RPMI7951 (cell line): ENCODE measurements at regions not wholly inside any gene's neighbourhood (a gene's known extent, or its start where the extent isn't known, plus 50 kb on each side); places are given as distances from the start of the nearest gene placed in this dataset.
A peak's percentile ranks its signal among the peaks of the same experiment; 100 is the strongest.

Experiments
- DNase-seq: peaks from one replicate; pipeline ENCODE4 v3.0.0-alpha.2; 2012; ENCODE audit warnings: low read depth

- DNase-seq, result no peak
Measured at GRCh38 chr16:56090076-56090475, 101.2 kb upstream of the GNAO1 start.

- no peak for DNase-seq
Measured at GRCh38 chr16:56087626-56088025, 103.7 kb upstream of the GNAO1 start.

DNA sequence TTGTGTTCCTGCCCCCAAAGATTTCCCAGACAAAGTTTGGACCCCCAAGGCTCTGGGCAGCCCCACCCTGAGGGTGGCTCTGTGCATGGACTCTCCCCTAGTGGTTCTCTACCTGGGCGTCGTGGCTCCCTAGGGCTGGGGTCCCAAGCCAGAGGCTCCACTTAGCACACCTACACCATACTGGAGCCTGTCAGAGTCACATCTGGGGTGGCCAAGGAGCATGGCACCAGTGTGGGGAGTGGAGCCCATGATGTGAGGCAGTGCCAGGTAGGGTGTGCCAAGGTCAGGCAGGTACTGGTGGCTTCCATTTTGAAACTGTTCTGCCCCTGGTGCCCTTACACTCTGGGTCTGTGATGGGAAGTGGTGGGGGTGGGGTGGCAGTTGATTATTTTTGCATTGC, 109.9 kb upstream of the GNAO1 start:
- DNase-seq, result no peak

DNA sequence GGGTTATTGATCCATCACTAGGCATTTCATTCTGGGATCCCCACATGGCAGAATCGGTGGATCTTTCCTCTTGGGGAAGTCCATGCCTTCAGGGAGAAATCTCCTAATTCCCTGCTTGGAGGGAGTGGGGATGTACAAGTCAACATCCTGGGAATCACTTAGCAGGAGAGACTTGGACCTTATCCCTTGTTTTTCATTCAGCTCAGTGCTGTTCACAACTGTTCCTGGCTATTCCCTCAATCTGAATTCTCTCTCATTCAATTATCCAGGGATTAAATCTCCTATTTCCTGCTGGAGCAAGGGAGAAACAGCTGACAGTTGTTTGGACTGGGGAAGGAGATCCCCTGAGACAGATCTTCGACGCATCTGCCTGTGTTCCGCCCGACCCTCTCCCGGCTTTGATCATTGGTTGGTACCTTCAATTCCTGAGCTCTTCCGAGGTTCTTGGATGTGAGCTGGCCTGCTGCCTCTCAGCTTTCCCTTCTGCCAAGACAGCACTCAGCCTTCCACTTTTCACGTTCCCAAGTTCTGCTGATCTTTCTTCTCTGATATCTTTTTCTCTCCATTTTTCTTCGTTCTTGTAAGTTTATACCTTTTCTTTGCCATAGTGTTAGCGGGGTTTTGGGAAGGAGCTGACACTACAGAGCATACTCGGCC, 115.4 kb upstream of the GNAO1 start:
- no peak for DNase-seq

DNA sequence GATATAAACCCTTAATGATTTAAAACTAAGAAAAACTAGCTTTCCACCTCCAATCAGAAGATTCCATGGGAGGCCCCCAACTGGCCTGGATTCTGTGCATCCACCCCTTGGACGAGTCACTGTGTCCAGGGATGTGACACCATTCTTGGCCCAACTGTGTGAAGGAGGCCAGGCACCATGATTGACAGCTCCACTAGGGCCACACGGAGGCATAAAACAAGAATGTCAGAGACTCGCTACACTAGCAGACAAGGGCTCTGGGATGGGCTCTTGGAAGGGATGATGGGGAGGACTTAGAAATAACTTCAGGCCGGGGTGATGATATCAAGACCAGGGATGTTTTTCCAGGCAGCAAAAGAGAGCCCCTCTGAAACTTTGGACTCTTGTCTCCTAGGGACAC, 117.8 kb upstream of the GNAO1 start:
- no peak for DNase-seq

- no peak for DNase-seq
Measured at GRCh38 chr16:56072096-56072495, 119.2 kb upstream of the GNAO1 start.

- no peak for DNase-seq
Measured at GRCh38 chr16:56068816-56069215, 122.5 kb upstream of the GNAO1 start.

DNA sequence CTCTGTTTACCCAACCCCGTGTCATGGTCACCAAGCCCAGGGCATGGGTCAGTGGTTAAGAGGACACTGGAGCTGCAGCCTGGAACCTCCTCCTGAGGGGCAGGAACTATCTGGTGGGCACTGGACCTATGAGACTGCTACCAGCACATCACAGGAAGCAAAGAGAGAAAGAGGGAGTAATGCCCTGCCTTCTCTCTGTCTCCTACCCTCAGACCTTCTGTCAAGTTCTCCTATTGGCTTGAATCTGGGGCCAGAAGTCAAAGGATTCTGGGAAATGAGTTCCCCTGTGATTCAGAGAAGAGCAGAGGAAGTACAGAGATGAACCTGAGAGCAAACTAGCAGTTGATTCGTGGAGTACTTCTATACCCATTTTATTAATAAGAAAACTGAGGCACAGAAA, 123.0 kb upstream of the GNAO1 start:
- DNase-seq, result no peak

DNA sequence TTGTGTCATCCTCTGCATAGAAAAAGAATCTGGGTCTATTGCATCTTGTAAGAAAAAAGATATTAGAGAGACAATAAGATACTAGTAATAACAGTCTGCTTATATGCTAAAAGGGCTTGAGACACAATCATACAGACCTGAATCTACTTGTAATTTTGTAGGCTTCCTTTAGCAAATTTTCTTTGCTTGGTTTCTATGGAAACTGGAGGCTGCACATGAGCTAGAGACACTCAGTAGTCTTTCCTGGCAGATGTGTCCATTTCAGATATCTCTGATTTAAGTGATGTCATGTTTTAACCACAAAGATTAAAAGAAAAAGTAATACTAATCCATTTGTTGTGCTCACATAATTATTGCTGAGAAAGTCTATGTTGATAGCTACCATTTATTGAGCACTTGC, 123.9 kb upstream of the GNAO1 start:
- DNase-seq, result no peak

GRCh38 chr16:56066617-56067016, 124.7 kb upstream of the GNAO1 start:
- no peak for DNase-seq

GRCh38 chr16:56063111-56063510, 128.2 kb upstream of the GNAO1 start:
- DNase-seq, result no peak

- DNase-seq, result no peak
Measured at GRCh38 chr16:56057151-56057550, 134.1 kb upstream of the GNAO1 start.

- DNase-seq, result no peak
Measured at GRCh38 chr16:56050916-56051315, 140.4 kb upstream of the GNAO1 start.

- DNase-seq, result no peak
Measured at GRCh38 chr16:56048425-56049105, 142.7 kb upstream of the GNAO1 start.

- no peak for DNase-seq
Measured at GRCh38 chr16:56047307-56048234, 143.7 kb upstream of the GNAO1 start.

GRCh38 chr16:56042416-56042815, 148.9 kb upstream of the GNAO1 start:
- peak; percentile 2 for DNase-seq

GRCh38 chr16:56041556-56042140, 149.6 kb upstream of the GNAO1 start:
- peak; percentile 31 for DNase-seq

GRCh38 chr16:56038564-56039098, 152.7 kb upstream of the GNAO1 start:
- DNase-seq, result no peak

- no peak for DNase-seq
Measured at GRCh38 chr16:56032072-56032471, 156.9 kb upstream of the CES5A start.

- no peak for DNase-seq
Measured at GRCh38 chr16:56029026-56029425, 153.9 kb upstream of the CES5A start.

DNA sequence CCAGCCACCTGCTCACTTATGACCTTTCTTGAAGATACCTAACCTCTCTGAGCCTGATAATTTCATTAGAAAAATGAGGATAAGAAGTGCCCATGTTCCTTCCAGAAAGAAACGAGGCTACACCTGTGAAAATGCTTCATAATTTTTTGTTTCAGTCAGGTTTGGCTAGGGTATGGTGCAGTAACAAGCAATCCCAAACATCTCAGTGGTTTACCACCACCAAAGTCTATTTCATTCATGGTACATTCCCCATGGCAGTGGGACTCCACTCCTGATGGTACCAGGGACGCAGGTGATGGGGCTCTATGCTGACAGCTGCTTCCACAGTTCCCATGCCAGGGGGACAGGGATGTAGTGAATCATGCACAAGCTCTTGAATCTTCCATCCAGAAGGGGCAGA, 147.6 kb upstream of the CES5A start:
- no peak for DNase-seq

DNA sequence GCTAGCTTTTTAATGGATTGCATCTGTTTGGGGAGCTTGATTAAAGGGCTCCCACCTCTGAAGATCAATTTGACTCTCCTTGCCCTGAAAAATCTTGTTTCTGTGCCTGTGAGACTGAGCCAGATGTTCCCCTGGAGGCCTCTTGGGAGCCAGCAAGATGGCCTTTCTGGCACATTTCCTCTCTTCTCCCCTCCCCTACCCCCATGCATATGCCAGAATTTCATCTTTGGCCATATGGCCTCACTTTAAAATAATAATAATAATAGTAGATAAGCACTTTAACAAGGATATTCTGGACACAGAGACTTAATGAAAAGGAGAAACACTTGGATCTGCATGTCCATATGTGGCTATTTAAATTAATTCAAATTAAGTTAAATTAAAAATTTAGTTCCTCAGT, 144.1 kb upstream of the CES5A start:
- no peak for DNase-seq
